Ovary (tissue), 3 donors: ENCODE measurements at regions not wholly inside any gene's neighbourhood (a gene's known extent, or its start where the extent isn't known, plus 50 kb on each side); places are given as distances from the start of the nearest gene placed in this dataset.

Source experiments
- EP300 ChIP-seq: sonication (generic); formaldehyde crosslinking; IDR thresholded peaks from one replicate; pipeline ENCODE4 v1.6.1; 2017; ENCODE audit warnings: antibody characterized with exemption
- TF ChIP-seq, protein P1 (sequence below), 3 donors: fragments of 450-650 bp in 2 of 3; fragments of 200-600 bp in 1 of 3; IDR thresholded peaks; one replicate each; pipeline versions ENCODE4 v1.5.1 to v1.8.0; 2016 to 2022; ENCODE audit warnings: antibody characterized with exemption in 3 of 3, mild to moderate bottlenecking in 1 of 3
- donor health status: DM: no; HTN: no; CAD: no.

DNA sequence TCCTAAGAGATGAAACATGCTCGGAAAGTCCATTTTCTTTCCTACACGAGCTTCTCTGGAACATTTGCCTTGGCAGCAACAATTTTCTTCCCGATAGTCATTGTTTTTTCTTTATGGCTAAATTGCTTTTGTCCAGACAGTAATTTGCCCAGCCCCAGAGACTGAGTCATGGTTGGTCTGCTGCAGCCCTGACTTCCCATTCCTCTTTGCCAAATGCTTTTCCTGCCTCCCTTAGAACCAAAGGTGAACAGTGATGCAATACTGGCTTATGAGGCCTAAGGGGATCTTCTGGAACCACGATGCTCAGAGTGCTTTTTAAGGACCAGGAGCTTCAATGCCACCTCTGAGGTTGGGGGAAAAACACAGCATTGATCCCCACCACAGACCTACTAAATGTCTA, 1599.6 kb upstream of the TMEM132C start:
- TF ChIP-seq, protein P1, sequence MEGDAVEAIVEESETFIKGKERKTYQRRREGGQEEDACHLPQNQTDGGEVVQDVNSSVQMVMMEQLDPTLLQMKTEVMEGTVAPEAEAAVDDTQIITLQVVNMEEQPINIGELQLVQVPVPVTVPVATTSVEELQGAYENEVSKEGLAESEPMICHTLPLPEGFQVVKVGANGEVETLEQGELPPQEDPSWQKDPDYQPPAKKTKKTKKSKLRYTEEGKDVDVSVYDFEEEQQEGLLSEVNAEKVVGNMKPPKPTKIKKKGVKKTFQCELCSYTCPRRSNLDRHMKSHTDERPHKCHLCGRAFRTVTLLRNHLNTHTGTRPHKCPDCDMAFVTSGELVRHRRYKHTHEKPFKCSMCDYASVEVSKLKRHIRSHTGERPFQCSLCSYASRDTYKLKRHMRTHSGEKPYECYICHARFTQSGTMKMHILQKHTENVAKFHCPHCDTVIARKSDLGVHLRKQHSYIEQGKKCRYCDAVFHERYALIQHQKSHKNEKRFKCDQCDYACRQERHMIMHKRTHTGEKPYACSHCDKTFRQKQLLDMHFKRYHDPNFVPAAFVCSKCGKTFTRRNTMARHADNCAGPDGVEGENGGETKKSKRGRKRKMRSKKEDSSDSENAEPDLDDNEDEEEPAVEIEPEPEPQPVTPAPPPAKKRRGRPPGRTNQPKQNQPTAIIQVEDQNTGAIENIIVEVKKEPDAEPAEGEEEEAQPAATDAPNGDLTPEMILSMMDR (IDR thresholded peaks at IDR 0.05): no peak
- TF ChIP-seq EP300: no peak
